HG03378 (cell line): ENCODE measurements at regions not wholly inside any gene's neighbourhood (a gene's known extent, or its start where the extent isn't known, plus 50 kb on each side); places are given as distances from the start of the nearest gene placed in this dataset.
A peak's percentile ranks its signal among the peaks of the same experiment; 100 is the strongest.
"Not testable (repeated sequence)": the region's sequence is repeated elsewhere in the genome, so short reads cannot be mapped to it uniquely, and the experiment has no call there.

Experiments used
- ATAC-seq: cut with Tn5 transposase; IDR thresholded peaks from one replicate; pipeline ENCODE4 v1.9.1; 2021; ENCODE audit warnings: mild to moderate bottlenecking, moderate library complexity; ENCODE audit not compliant: unreplicated experiment

DNA sequence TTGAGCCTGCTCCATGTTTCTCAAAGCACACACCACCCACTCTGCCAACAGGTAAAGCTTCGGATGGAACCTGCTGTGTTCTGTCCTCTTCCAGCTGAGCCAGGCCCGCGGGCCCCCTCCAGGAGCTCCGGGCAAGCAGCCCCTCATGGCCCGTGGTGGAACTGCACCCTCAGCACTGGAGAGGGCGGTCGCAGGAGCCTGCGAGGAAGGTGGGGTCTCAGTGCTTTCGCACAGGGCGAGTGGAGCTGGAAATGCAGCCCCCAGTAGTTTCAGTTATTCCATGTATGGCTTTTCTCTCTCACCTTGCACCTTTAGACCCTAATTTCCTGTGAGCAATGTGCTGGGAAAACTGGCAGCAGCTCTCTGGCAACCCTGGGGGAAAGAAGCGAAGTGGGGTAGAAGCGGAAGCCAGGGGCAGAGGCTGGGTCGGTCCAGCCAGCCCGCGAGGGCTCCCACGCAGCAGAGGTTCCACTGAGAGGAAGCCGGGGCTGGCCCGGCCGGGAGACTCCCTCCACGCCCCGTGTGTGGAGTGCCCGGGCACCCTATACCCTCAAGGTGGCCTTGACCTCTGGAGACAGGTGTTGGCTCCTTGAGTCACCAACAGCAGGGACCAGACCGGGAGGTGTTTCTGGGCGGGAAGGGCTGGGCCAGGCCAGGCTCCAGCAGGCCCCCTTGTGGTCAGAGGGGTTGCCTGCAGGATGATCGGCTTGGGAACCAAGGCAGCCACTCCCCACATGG lies 119.9 kb upstream of the TMEM45B start:
- ATAC-seq: peak; percentile 72

DNA sequence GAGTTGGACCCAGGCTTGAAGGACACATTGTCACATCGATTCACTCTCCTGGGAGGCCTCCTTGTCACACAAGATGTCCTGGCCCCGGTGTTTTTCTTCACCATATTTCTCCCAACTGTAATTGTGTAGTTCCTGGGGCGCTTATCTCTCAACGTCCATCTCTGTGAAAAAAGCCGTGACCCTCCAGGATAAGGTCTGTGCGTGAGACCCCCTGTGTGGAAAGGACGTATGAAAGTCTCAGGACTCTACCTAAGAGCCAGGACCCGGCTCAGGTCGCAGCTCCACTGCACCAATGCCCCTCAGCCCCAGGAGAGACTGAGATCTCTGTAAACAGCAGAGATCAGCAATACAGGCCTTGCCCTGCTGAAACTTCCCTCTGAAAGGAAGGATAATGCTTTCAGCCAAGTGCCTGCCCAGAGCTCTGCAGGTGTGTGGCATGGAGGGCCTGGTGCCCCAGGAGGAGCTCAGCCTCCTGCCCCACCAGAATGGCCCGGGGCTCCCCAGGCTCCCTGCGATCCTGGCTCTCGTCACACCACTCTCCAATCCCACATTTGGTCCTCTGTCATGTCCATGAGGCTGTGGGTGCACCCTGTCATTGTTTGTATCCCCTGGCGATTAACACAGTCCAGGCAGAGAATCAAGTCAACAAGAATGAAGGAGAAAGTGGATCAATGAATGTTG lies 119.2 kb upstream of the TMEM45B start:
- ATAC-seq: no peak

DNA sequence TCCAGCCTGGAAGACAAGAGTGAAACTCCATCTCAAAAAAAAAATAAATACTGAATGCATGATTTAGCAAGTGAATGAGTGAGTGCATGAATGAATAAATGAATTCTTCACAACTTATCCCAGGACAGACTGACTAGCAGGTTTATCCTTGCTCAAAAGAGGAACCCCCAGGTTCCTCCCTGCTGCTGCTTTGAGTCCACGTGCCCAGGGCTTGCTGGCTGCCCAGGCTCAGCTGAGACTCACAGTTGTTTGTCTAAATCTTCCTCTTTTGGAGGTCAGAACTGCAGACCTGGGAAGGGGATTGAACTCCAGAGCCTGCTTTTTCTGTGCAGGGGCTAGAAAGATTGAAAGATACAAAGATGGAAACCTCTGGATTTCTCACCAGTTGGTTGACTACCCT lies 117.4 kb upstream of the TMEM45B start:
- ATAC-seq: no peak

DNA sequence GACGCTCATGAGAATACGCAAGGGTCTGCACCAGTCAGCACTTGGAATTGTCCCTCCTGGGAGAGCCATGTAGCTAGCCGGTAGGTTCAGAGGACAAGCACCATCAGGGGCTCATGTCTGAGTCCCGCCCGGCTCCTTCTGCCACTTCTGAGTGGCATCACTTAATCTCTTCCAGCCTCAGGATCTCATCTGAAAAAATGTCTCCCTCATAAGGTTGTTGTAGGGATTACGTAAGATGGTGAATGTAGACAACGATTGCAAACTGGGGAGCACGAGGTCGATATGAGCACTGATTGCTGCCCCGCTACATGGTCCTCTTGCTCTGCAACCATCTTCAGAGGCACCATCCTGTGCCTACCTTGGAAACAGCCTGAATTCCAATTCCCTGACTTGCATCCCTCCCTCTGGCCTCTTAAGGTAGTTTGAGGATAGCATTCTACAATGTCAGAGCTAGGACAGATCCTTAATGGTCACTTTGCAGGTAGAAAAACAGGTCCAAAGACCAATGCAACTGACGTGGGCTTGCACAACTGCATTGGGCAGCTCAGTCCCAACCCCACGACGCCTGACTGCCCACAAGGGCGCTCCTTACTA lies 115.8 kb upstream of the TMEM45B start:
- ATAC-seq: no peak

DNA sequence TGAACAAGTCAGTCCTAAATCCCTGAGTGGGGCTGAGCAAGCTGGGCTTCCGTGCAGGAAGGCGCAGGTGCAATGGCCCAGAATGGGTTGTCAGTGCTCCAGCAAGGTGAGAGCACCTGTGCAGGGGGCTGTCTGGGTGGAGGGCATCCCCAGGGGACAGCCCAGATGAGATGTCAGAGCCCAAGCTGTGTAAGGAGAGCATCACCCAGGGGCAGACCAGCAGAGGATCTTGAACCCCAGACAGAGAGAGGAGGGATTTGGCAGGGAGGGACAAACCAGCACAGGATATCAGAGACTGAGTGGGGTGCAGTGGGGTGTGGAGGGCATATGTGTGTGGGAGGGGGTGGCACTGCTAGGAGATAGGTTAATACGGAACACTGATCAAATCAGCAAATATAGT lies 114.9 kb upstream of the TMEM45B start:
- no peak for ATAC-seq

DNA sequence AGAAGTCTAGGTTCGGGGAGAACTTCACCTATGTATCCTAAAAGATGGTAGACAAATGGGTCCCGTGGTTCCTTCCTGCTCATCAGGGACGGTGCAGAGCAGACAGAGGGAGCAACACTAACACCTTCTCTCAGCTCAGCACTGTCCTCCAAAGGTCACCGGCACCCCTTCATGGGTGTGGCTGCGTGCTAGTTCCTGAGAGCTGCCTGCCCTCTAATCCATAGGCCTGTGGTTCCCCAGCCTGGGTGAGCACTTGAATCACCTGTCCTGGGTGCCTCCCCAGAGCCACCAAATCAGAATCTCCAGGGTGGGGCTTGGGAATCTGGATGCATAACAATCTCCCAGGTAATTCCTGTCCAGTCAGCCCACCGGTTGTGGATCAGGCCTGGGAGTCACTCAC lies 113.9 kb upstream of the TMEM45B start:
- no peak for ATAC-seq

DNA sequence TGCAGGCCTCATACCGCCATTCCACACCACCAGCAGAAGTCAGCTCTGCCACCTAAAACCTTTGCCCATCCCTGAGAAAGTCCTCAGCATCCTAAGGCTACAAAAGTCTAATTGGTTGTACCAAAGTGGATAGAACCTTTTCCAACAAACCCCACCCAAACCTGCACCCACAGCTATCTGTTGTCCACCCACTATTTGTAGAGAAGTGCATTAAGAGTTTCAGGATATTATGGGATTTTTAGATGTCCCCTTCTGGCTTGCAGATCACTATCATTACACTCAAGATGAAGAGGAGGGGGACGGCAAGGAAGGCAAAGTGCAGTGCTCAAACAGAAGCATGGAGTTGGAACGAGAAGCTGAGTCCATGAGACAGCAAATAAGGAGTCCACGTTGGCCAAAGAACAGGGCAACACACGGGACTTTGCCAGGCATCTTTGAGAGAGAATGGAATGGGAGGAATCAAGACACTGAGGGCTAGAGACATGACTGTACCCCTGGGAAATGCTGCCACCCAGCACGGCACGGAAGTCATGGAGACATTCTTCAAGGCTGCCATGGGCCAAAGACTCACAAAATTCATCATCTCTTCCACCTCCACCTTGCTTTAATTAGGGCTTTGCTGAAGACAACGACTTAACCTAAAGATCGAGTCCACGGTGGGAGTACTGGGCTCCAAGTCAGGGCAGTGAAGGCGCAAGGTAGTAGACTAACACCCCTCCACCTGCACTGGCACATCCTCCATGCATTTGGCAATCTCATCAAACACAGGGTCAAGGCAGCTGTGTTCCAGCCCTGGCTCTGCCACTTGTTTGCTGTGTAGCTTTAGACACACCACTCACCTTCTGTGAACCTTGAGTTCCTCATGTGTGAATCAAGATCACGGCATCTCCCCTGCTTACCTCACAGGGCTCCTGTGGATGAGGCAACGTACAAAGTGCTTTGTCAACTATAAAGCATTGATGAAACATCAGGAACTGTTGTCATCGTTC lies 112.9 kb upstream of the TMEM45B start:
- ATAC-seq: no peak

DNA sequence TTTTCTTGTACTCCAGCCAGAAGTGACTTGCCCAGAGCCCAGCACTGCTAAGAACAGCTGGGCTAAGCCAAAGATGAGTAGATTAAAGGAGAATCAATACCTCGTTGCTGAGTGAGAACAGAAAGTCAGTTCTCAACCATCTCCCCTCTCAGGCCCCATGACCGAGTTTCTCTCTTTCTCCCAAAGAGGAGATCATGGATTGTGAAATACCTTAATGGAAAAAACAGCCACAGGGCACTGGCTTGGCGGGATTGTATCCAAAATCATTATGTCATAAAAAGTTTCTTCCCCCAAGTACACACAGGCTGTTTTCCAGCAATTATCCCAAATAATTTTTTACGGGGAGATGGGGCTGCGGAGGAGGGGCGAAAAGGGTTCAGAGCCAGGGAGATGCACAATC lies 111.8 kb upstream of the TMEM45B start:
- no peak for ATAC-seq

DNA sequence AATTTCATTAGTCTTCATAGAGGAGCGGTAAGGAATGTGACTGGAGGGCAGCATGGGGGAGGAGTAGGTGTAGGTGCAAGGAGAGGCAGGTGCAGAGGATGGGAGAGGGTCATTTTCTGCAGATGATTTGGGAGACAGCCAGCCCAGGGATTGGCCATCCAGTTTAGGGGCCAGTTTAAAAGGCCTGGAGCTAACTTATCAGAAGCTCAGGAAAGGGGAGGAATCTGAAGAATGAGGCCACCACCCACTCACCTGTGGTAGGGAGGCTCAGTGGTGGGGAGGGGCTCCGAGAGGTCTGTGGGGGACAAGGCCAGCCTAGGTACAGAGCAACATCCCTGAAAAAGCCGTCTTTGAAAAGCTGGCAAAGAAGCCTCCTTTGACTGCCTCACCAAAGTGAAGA lies 110.8 kb upstream of the TMEM45B start:
- no peak for ATAC-seq

DNA sequence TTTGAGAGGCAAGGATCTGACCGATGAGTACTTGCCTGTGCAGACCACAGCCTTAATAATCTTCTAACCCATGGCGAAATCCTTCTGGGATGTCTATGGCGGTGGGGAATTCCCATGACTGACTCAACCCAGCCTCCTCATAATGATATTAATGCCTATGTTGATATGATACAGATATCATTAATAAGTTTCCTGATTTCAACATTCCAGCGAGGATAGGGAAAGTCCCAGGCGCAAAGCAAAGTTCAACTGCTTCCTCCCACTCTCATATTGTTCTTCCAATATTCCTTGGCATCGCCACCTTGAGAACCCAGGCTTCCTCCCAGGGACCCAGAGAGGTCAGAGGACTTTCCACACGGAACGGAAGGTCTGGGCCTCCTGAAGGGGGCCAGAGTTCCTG lies 110.3 kb upstream of the TMEM45B start:
- ATAC-seq: no peak

DNA sequence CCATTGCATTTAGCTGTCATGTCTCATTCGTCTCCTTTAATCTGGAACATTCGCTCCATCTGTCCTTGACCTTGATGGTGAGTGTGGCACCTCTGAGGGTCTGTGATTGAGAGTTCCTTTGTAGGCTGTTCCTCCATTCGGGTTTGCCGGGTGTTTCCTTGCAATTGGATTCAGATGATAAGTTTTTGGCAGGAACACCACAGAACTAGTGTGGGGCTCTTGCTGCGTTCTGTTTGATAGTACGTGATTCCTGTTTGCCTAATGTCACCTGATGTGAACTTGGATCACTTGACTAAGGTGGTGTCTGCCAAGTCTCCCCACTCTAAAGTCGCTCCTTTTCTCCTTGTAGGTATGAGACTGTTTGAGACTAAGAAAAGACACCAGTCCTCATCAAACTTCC lies 109.7 kb upstream of the TMEM45B start:
- no peak for ATAC-seq

DNA sequence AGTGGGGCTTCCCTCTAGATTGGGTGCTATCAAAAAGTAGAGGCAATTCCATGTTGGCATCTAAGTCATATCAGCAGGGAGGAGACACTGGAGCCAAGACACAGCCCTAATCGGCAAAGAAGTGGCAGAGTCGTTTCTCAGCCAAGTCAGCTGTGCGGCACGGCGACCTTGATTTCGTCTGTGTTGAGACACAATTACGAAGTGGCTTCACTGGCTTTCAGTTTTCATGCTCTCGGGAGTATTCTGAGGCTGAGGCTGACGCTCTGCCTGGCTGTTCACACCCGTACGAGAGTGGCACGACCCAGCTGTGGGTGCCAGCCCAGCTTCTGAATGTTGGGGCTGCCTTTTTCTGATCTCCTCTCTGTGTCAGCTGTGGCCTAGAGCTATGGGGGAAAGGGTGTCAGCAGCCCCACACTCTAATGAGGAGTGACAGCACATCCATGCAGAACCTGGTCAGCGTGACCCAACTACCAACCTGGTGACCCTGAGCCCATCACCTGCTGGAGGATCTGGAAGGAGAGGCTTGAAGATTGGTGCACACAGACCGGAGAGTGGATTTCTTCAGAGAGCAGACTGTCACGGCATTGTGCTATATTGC lies 105.7 kb upstream of the TMEM45B start:
- ATAC-seq: no peak

DNA sequence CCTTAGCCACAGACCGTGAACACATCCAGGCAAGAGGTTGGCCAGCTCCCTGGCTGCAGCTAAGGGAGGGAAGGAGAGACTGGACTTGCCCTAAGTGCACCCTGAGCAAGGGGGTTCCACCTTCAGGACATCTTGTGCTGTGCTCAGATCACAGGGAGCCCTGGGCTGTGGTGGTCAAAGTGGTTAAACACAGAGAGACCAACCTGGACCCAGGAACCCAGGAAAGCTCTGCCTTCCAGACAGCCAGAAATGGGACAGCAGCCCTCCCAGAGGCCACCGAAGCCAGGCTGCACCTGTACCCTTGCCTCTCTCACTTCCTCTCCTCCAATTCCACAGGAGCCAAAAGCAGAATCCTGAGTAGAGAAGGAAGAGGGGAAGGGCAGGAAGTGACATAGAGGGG lies 105.2 kb upstream of the TMEM45B start:
- ATAC-seq: no peak

DNA sequence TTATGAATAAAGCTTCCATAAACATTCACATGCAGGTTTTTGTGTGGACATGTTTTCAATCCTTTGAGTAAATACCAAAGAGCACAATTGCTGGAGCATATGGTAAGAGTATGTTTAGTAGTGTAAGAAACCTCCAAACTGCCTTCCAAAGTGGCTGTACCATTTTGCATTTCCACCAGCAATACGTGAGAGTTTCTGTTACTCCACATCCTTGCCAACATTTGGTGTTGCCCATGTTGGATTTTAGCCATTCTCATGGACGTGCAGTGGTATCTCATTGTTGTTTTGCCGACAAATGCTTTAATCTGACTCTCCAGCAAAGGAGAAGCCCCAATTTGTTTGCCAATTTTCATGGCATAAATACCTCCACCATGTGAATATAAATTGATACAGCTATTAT lies 103.9 kb upstream of the TMEM45B start:
- ATAC-seq: no peak

DNA sequence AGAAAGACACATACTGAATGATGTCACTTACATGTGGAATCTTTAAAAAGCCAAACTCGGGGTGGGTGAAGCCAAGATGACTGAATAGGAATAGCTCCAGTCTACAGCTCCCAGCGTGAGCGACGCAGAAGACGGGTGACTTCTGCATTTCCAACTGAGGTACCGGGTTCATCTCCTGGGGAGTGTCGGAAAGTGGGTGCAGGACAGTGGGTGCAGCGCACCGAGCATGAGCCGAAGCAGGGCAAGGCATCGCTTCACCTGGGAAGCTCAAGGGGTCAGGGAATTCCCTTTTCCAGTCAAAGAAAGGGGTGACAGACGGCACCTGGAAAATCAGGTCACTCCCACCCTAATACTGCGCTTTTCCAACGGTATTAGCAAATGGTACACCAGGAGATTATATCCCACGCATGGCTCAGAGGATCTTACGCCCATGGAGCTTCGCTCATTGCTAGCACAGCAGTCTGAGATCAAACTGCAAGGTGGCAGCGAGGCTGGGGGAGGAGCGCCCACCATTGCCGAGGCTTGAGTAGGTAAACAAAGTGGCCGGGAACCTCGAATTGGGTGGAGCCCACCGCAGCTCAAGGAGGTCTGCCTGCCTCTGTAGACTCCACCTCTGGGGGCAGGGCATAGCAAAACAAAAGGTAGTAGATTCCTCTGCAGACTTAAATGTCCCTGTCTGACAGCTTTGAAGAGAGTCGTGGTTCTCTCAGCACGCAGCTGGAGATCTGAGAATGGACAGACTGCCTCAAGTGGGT lies 103.0 kb upstream of the TMEM45B start:
- ATAC-seq: not testable (repeated sequence)

DNA sequence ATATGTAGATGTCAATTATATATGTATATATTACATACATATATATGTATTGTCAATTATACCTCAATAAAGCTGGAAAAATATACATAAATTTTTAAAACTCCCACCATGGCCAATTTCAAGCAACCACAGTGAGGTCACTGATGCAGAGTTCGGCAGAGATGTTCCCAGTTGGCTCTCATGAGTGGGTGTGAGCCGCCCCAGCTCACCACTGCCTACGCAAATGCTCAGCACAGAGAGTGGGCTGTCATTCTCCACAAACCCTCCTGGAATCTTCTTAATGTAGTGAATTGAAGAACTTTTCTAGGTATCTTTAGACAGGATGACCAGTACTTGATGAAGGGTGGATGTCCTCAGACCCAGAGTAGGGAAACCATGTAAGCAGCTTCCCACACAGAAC lies 96.6 kb upstream of the TMEM45B start:
- no peak for ATAC-seq

DNA sequence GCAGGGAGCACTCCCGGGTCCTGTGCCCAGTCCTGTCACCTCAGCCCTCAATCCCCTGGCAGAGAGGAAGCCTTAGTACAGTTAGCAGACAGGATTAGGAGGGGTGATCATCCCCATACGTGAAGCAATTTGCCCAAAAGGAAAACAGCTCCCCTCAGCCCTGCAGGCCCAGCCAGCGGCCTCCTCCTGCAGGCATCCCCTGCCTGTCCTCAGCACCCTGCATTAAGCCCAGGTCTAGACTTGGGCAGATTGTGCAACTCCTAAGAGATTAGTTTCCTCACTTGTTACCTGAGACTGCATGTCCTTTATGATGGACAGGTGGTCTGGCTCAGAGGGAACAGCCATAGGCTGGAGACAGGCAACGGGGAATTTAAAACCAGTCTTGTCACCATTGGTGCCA lies 95.5 kb upstream of the TMEM45B start:
- ATAC-seq: no peak

DNA sequence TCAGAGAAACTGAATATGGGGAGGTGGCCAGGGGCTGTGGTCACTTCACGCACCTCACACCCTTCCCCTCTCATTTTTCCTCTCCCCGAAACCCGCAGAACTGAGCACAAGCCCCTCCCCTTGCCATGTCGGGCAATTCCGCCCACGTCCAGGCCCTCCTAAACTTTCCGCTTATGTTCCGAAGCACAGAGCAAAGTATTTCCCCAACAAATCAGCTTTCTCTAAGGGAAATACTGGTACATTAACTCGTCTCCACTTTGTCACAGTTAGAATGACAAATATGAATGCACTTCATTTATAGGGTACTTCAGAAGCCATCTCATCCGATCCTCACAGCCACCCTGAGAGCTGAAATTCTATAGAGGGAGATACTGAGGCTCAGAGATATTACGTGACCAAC lies 94.7 kb upstream of the TMEM45B start:
- no peak for ATAC-seq

DNA sequence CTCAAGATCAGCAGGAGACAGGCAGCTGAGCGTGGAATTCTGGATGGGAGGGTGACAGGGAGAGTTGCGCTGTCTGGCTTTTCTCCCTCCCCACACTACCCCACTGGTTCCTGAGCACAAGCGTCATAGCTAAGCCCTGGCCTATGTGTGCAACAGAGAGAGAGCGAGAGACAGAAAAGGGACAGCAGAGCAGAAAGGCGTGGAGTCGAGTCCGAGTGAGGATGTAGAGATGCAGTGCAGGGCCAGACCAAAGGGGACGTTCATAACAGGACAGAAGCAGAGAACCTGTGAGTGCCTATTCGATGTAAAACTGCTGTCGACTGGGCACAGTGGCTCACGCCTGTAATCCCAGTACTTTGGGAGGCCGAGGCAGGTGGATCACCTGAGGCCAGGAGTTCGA lies 94.0 kb upstream of the TMEM45B start:
- no peak for ATAC-seq

DNA sequence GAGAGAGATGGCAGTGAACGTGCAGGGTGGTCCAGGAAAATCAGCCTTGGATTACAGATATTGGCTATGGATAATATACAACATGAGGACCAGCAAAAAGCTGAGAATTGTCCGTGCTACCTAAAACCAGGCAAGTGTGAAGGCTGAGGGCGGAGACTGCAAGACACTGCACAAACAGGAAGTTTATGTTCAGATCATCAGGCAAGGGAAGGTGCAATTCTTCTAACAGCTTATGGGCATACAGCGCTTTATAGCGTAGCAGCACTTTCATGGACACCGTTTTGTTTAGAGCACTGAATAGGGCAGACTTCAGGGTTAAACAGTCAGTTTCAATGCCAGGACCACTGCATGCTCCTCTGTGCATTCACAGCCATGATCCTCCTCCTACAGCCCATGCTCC lies 93.1 kb upstream of the TMEM45B start:
- ATAC-seq: no peak
